Vagina (tissue), 2 donors: ENCODE measurements at regions not wholly inside any gene's neighbourhood (a gene's known extent, or its start where the extent isn't known, plus 50 kb on each side); places are given as distances from the start of the nearest gene placed in this dataset.

Source experiments
- CTCF ChIP-seq, 3 experiments: fragments of 450-650 bp in 2 of 3; fragments of 200-600 bp in 1 of 3; sonication (generic) in 1 of 3; IDR thresholded peaks; one replicate each; pipeline ENCODE4 v1.5.1; 2017 to 2019; ENCODE audit warnings: antibody characterized with exemption in 3 of 3, mild to moderate bottlenecking in 2 of 3, moderate library complexity in 2 of 3
- POLR2A ChIP-seq, 2 donors: fragments of 450-650 bp; IDR thresholded peaks; one replicate each; pipeline ENCODE4 v1.6.1; 2017; ENCODE audit warnings: antibody characterized with exemption in 2 of 2, mild to moderate bottlenecking in 2 of 2, moderate library complexity in 2 of 2

- TF ChIP-seq CTCF (IDR thresholded peaks at IDR 0.05) (no peak), POLR2A (IDR thresholded peaks at IDR 0.05) (no peak)
These were observed 473.0 kb downstream of the BMP2 start for GRCh38 chr20:7240490-7240889.
